ENCODE measurements at regions not wholly inside any gene's neighbourhood (a gene's known extent, or its start where the extent isn't known, plus 50 kb on each side); places are given as distances from the start of the nearest gene placed in this dataset.

GRCh38 chr5:145443964-145444363, 391.2 kb downstream of the PRELID2 start:
- TF ChIP-seq REST (IDR thresholded peaks at IDR 0.05; ENCODE audit: insufficient read depth in 1 of 2, low read depth in 2 of 2, low read length in 2 of 2) (no peak), TAF1 (IDR thresholded peaks at IDR 0.05; ENCODE audit: borderline replicate concordance, insufficient read depth, low read length) (no peak), POLR2AphosphoS5 (IDR thresholded peaks at IDR 0.05; ENCODE audit: low read depth, low read length) (no peak)
